HL-60 (cell line): ENCODE measurements at regions not wholly inside any gene's neighbourhood (a gene's known extent, or its start where the extent isn't known, plus 50 kb on each side); places are given as distances from the start of the nearest gene placed in this dataset.

ENCODE experiments used
- DNase-seq, 2 experiments: peaks; one replicate each; pipeline ENCODE4 v3.0.0-alpha.2; 2010 to 2020; ENCODE audit warnings: low read depth in 1 of 2, low spot score in 1 of 2
- H3K27ac ChIP-seq: fragments of 250-450 bp; sonication (Bioruptor Pico); replicated peaks from 2 replicates; pipeline ENCODE4 v1.5.1; 2020; ENCODE audit warnings: mild to moderate bottlenecking, moderate library complexity
- H3K27me3 ChIP-seq: fragments of 250-450 bp; sonication (Bioruptor Pico); 2 replicates; pipeline ENCODE4 v1.5.1; 2021; ENCODE audit warnings: mild to moderate bottlenecking, moderate library complexity; ENCODE audit not compliant: insufficient read depth, poor library complexity, severe bottlenecking
- H3K4me3 ChIP-seq: replicated peaks from 2 replicates; pipeline ENCODE4 v1.5.1; 2011; ENCODE audit warnings: mild to moderate bottlenecking, control low read depth, low read length; ENCODE audit not compliant: insufficient read depth
- CTCF ChIP-seq: IDR thresholded peaks from one replicate; pipeline ENCODE4 v1.5.1; 2011; ENCODE audit warnings: low read length, control low read depth, inconsistent platforms; ENCODE audit not compliant: insufficient read depth
- GABPA ChIP-seq: IDR thresholded peaks from 2 replicates; pipeline ENCODE4 v1.6.1; 2012; ENCODE audit warnings: low read depth
- POLR2AphosphoS5 ChIP-seq: IDR thresholded peaks from 2 replicates; pipeline ENCODE4 v1.6.1; 2012; ENCODE audit warnings: low read depth
- REST ChIP-seq: IDR thresholded peaks from 2 replicates; pipeline ENCODE4 v1.6.1; 2012; ENCODE audit warnings: low read depth; ENCODE audit not compliant: insufficient replicate concordance
- SPI1 ChIP-seq: IDR thresholded peaks from 2 replicates; pipeline ENCODE4 v1.6.1; 2012; ENCODE audit warnings: low read depth, mild to moderate bottlenecking, borderline replicate concordance

GRCh38 chr6:68339488-68340131 is 295.5 kb upstream of the ADGRB3 start:
- no peak overlapping the region for H3K27ac ChIP-seq
- no peak overlapping the region for H3K4me3 ChIP-seq
- TF ChIP-seq SPI1, result no peak
- TF ChIP-seq REST, result no peak
- no peak for TF ChIP-seq POLR2AphosphoS5
- no peak for TF ChIP-seq GABPA
- TF ChIP-seq CTCF, result no peak
- no peak for DNase-seq
- H3K27me3 ChIP-seq, result no peaks in the 10 kb centered on the region

- Histone ChIP-seq H3K27ac (no peak overlapping the region), H3K27me3 (no peaks in the 10 kb centered on the region), H3K4me3 (no peak overlapping the region)
- TF ChIP-seq GABPA (no peak), REST (no peak), SPI1 (no peak), CTCF (no peak), POLR2AphosphoS5 (no peak)
- DNase-seq, result no peak
Measured at GRCh38 chr6:68333442-68333841, 301.6 kb upstream of the ADGRB3 start.

GRCh38 chr6:68328156-68328555 is 306.9 kb upstream of the ADGRB3 start:
- no peak overlapping the region for H3K4me3 ChIP-seq
- DNase-seq, result no peak
- no peak for TF ChIP-seq REST
- no peak for TF ChIP-seq POLR2AphosphoS5
- TF ChIP-seq CTCF, result no peak
- no peak for TF ChIP-seq SPI1
- TF ChIP-seq GABPA, result no peak
- no peak overlapping the region for H3K27ac ChIP-seq
- H3K27me3 ChIP-seq, result no peaks in the 10 kb centered on the region
